ENCODE measurements at regions not wholly inside any gene's neighbourhood (a gene's known extent, or its start where the extent isn't known, plus 50 kb on each side); places are given as distances from the start of the nearest gene placed in this dataset.

DNA sequence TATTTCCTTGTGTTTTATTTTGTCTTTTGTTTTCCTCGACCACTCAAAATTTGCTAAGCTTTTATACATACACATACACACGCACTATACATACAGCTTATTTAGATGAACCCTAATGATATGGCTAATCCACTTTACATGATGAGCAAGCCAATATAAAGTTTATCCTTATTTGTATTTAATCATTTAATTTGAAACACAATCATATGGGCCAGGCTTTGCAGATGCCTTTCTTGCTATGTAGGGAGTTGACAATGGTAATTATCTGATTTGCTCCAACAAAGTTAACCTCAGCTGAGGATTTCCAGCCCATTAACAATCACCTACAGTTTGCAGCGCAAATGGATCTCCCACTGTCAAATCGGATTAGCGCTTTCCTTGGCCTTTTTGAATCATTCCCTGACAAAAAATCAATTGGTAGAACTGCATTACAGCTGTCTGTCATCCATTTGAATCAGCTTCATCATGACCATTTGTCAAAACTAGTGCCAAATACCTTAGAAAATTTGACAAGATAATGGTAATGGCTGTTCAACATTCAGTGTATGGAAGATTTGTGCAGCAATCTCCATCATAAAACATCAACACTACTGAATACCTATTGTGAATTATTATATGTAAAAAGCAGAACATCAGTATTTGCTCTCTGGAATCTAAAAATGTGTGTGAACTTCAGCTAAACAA, 352.6 kb downstream of the MRPL39 start:
- TF ChIP-seq GATA2 (IDR thresholded peaks at IDR 0.05; ENCODE audit: low read depth, low read length) (no peak; the same call in 1 of the 2 replicates), GATA3 (IDR thresholded peaks at IDR 0.05; ENCODE audit: low read depth, low read length) (0 out of 2 replicates have a peak, but pooled peaks have one; percentile 14)
